HepG2 (cell line): ENCODE measurements at regions not wholly inside any gene's neighbourhood (a gene's known extent, or its start where the extent isn't known, plus 50 kb on each side); places are given as distances from the start of the nearest gene placed in this dataset.

Source experiments
- ATAC-seq: fragments of 200-7000 bp; cut with Tn5 transposase; 3 replicates; pipeline ENCODE4 v1.9.1; 2020; ENCODE audit warnings: mild to moderate bottlenecking, moderate library complexity
- BruUV-seq: library from RNA; stranded (reverse); fragments of 400-500 nt; replicated peaks from 2 replicates; lab custom pipeline; 2021; lab: Mats Ljungman, UMichigan
- CTCF ChIA-PET: fragments of 300-600 bp; formaldehyde crosslinking; extraction: SDS; loops from one replicate; lab custom pipeline; 2021; ENCODE audit warnings: low total read pairs, inconsistent platforms, low intra/inter-chr PET ratio; lab: Yijun Ruan, JAX
- POLR2A ChIA-PET: fragments of 350-600 bp; sonication (Branson Sonifier 250); formaldehyde crosslinking; loops from one replicate; lab custom pipeline; 2020; ENCODE audit warnings: antibody characterized with exemption, inconsistent platforms; lab: Yijun Ruan, JAX
- DNase-seq: peaks from one replicate; pipeline ENCODE4 v3.0.0-alpha.2; 2015; ENCODE audit warnings: low spot score
- FAIRE-seq: peaks from 3 replicates; lab custom pipeline; 2011; peaks lifted over from hg19 to GRCh38; lab: Jason Lieb, UNC
- H2AFZ ChIP-seq: one replicate; pipeline ENCODE4 v1.6.1; 2011; ENCODE audit warnings: low read length, inconsistent platforms
- H3K27ac ChIP-seq: fragments of 300-600 bp; 3 replicates; pipeline ENCODE4 v1.8.0; 2011; ENCODE audit warnings: mixed run types, mild to moderate bottlenecking, mixed read lengths, low read length, inconsistent platforms; ENCODE audit not compliant: insufficient read depth; ENCODE audit errors: extremely low read length
- H3K27me3 ChIP-seq, 2 experiments: fragments of 200-600 bp in 1 of 2; 2 replicates in 1 of 2; 3 replicates in 1 of 2; pipeline versions ENCODE4 v1.6.0 to v1.8.0; 2011; ENCODE audit warnings: low read length in 2 of 2, mild to moderate bottlenecking in 2 of 2, moderate library complexity in 2 of 2, inconsistent platforms in 1 of 2; ENCODE audit not compliant: insufficient read depth in 2 of 2, control insufficient read depth in 1 of 2
- H3K36me3 ChIP-seq, 2 experiments: fragments of 200-600 bp in 1 of 2; replicated peaks in 1 of 2; 2 replicates in 1 of 2; 3 replicates in 1 of 2; pipeline versions ENCODE4 v1.5.1 to v1.8.0; 2011; ENCODE audit warnings: low read length in 2 of 2, inconsistent platforms in 1 of 2; ENCODE audit not compliant: insufficient read depth in 2 of 2, control insufficient read depth in 1 of 2
- H3K4me1 ChIP-seq: 2 replicates; pipeline ENCODE4 v1.5.1; 2012; ENCODE audit warnings: low read length, inconsistent platforms; ENCODE audit not compliant: insufficient read depth
- H3K4me2 ChIP-seq: 2 replicates; pipeline ENCODE4 v1.6.0; 2011; ENCODE audit warnings: low read depth, low read length, inconsistent platforms
- H3K4me3 ChIP-seq, 3 experiments: fragments of 200-600 bp in 1 of 3; sonication (generic), shearing (Covaris generic) in 1 of 3; replicated peaks in 1 of 3; 2 replicates each; pipeline ENCODE4 v1.5.1; 2011 to 2016; ENCODE audit warnings: low read length in 3 of 3, inconsistent platforms in 2 of 3, low read depth in 2 of 3, mild to moderate bottlenecking in 2 of 3, control low read depth in 1 of 3, mixed read lengths in 1 of 3; ENCODE audit not compliant: insufficient read depth in 1 of 3
- H3K79me2 ChIP-seq: one replicate; pipeline ENCODE4 v1.6.1; 2011; ENCODE audit warnings: low read length, inconsistent platforms; ENCODE audit not compliant: insufficient read depth
- H3K9ac ChIP-seq: 2 replicates; pipeline ENCODE4 v1.6.0; 2011; ENCODE audit warnings: mild to moderate bottlenecking, low read depth, low read length, inconsistent platforms; ENCODE audit not compliant: insufficient read depth
- H3K9me3 ChIP-seq: 2 replicates; pipeline ENCODE4 v1.5.1; 2012; ENCODE audit warnings: mild to moderate bottlenecking, low read length
- H4K20me1 ChIP-seq: 2 replicates; pipeline ENCODE4 v1.6.0; 2011; ENCODE audit warnings: inconsistent platforms, mild to moderate bottlenecking, low read length, moderate library complexity; ENCODE audit not compliant: insufficient read depth
- ATF7 ChIP-seq, 2 experiments: fragments of 450-650 bp in 1 of 2; sonication (generic) in 1 of 2; formaldehyde crosslinking in 1 of 2; IDR thresholded peaks; 2 replicates each; pipeline versions ENCODE4 v1.4.0 to v1.6.1; 2016 to 2020; ENCODE audit warnings: antibody characterized with exemption in 1 of 2, mild to moderate bottlenecking in 1 of 2, missing genetic modification reagents in 1 of 2
- EED ChIP-seq: sonication (generic); formaldehyde crosslinking; IDR thresholded peaks from 2 replicates; pipeline ENCODE4 v1.5.0; 2020; ENCODE audit warnings: mild to moderate bottlenecking, missing genetic modification reagents
- FOSL1 ChIP-seq: sonication (generic); formaldehyde crosslinking; IDR thresholded peaks from 2 replicates; pipeline ENCODE4 v1.9.0; 2021; ENCODE audit warnings: missing genetic modification reagents, borderline replicate concordance
- HCFC1 ChIP-seq: fragments of 150-350 bp; IDR thresholded peaks from 2 replicates; pipeline ENCODE4 v1.6.1; 2014; ENCODE audit warnings: low read depth, low read length
- MXD1 ChIP-seq: sonication (generic); formaldehyde crosslinking; IDR thresholded peaks from 2 replicates; pipeline ENCODE4 v1.4.0; 2020; ENCODE audit warnings: mild to moderate bottlenecking, missing genetic modification reagents
- MXI1 ChIP-seq: IDR thresholded peaks from 3 replicates; pipeline ENCODE4 v1.6.1; 2012; ENCODE audit warnings: low read depth, low read length, inconsistent platforms, borderline replicate concordance
- NFIB ChIP-seq: sonication (generic); formaldehyde crosslinking; IDR thresholded peaks from 2 replicates; pipeline ENCODE4 v1.9.0; 2021; ENCODE audit warnings: missing genetic modification reagents, mild to moderate bottlenecking, borderline replicate concordance
- SNAPC2 ChIP-seq: sonication (generic); formaldehyde crosslinking; IDR thresholded peaks from 2 replicates; pipeline ENCODE4 v1.8.1; 2022; ENCODE audit warnings: mild to moderate bottlenecking, missing genetic modification reagents
- SRY ChIP-seq: sonication (generic); formaldehyde crosslinking; IDR thresholded peaks from 2 replicates; pipeline ENCODE4 v1.8.0; 2022; ENCODE audit warnings: mild to moderate bottlenecking, missing genetic modification reagents
- YY1 ChIP-seq: IDR thresholded peaks from 2 replicates; pipeline ENCODE4 v1.6.1; 2011; ENCODE audit warnings: low read length, low read depth, moderate library complexity, mild to moderate bottlenecking; ENCODE audit not compliant: insufficient read depth, insufficient replicate concordance
- ZFP36L1 ChIP-seq: sonication (generic); formaldehyde crosslinking; IDR thresholded peaks from 2 replicates; pipeline ENCODE4 v1.8.0; 2022; ENCODE audit warnings: mild to moderate bottlenecking, missing genetic modification reagents, moderate library complexity
- ZFP62 ChIP-seq: sonication (generic); formaldehyde crosslinking; IDR thresholded peaks from 2 replicates; pipeline ENCODE4 v1.4.0; 2020; ENCODE audit warnings: missing genetic modification reagents
- ZNF263 ChIP-seq: sonication (generic); formaldehyde crosslinking; IDR thresholded peaks from 2 replicates; pipeline ENCODE4 v1.4.0; 2020; ENCODE audit warnings: missing genetic modification reagents
- ZNF615 ChIP-seq: sonication (generic); formaldehyde crosslinking; IDR thresholded peaks from 2 replicates; pipeline ENCODE4 v1.5.0; 2020; ENCODE audit warnings: mild to moderate bottlenecking, missing genetic modification reagents, borderline replicate concordance
- ZNF737 ChIP-seq: sonication (generic); formaldehyde crosslinking; IDR thresholded peaks from 2 replicates; pipeline ENCODE4 v1.5.0; 2020; ENCODE audit warnings: missing genetic modification reagents, mild to moderate bottlenecking, borderline replicate concordance
- ZNF768 ChIP-seq: sonication (generic); formaldehyde crosslinking; IDR thresholded peaks from 2 replicates; pipeline ENCODE4 v1.4.0; 2020; ENCODE audit warnings: missing genetic modification reagents
- WGBS: methylation state at CpG from one replicate; pipeline ENCODE4 v1.1.6; 2017; ENCODE audit warnings: low lambda C conversion rate; 5-methylcytosine and 5-hydroxymethylcytosine counted together
- in situ Hi-C: cut with HindIII; loops from 2 replicates; pipeline ENCODE4 v1.10.0; 2017; ENCODE audit warnings: low pct_unique_long_range_greater_than_20kb; ENCODE audit not compliant: extremely low pct_ligation_motif_present
- intact Hi-C: fragments of 100-400 bp; cut with micrococcal nuclease; formaldehyde crosslinking; loops from one replicate; pipeline ENCODE4 v1.10.0; 2022; ENCODE audit not compliant: unreplicated experiment
- TF ChIP-seq, protein P1 (sequence below): sonication (generic); formaldehyde crosslinking; conservative IDR thresholded peaks from 2 replicates; pipeline ENCODE4 v1.4.0; 2020; ENCODE audit warnings: mild to moderate bottlenecking, missing genetic modification reagents, moderate library complexity
- TF ChIP-seq, protein P2 (sequence below): IDR thresholded peaks from 2 replicates; pipeline ENCODE4 v1.6.1; 2016; ENCODE audit warnings: missing compliant biosample characterization, missing genetic modification reagents, borderline replicate concordance
- TF ChIP-seq, protein P3 (sequence below): IDR thresholded peaks from 2 replicates; pipeline ENCODE4 v1.6.1; 2012; ENCODE audit warnings: inconsistent platforms

- POLR2A ChIA-PET = no interaction called here
- Histone ChIP-seq H3K4me2 (no peak overlapping the region), H3K4me3 (no peak overlapping the region), H3K4me1 (no peaks in the 10 kb centered on the region), H3K9ac (no peak overlapping the region), H3K27me3 (no peaks in the 10 kb centered on the region), H3K79me2 (no peaks in the 10 kb centered on the region), H2AFZ (no peak overlapping the region), H3K9me3 (no peaks in the 10 kb centered on the region), H3K36me3 (no peaks in the 10 kb centered on the region), H4K20me1 (no peaks in the 10 kb centered on the region), H3K27ac (no peak overlapping the region)
- 57% methylated on average over 3 of the region's 3 CpGs for WGBS
- ATAC-seq (no peak), FAIRE-seq (no peak), DNase-seq (no peak)
- no TSS peak for BruUV-seq
- CTCF ChIA-PET = no interaction called here
- TF ChIP-seq, protein P1, sequence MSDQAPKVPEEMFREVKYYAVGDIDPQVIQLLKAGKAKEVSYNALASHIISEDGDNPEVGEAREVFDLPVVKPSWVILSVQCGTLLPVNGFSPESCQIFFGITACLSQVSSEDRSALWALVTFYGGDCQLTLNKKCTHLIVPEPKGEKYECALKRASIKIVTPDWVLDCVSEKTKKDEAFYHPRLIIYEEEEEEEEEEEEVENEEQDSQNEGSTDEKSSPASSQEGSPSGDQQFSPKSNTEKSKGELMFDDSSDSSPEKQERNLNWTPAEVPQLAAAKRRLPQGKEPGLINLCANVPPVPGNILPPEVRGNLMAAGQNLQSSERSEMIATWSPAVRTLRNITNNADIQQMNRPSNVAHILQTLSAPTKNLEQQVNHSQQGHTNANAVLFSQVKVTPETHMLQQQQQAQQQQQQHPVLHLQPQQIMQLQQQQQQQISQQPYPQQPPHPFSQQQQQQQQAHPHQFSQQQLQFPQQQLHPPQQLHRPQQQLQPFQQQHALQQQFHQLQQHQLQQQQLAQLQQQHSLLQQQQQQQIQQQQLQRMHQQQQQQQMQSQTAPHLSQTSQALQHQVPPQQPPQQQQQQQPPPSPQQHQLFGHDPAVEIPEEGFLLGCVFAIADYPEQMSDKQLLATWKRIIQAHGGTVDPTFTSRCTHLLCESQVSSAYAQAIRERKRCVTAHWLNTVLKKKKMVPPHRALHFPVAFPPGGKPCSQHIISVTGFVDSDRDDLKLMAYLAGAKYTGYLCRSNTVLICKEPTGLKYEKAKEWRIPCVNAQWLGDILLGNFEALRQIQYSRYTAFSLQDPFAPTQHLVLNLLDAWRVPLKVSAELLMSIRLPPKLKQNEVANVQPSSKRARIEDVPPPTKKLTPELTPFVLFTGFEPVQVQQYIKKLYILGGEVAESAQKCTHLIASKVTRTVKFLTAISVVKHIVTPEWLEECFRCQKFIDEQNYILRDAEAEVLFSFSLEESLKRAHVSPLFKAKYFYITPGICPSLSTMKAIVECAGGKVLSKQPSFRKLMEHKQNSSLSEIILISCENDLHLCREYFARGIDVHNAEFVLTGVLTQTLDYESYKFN (CRISPR knock-in tag) = no peak
- TF ChIP-seq, protein P2, sequence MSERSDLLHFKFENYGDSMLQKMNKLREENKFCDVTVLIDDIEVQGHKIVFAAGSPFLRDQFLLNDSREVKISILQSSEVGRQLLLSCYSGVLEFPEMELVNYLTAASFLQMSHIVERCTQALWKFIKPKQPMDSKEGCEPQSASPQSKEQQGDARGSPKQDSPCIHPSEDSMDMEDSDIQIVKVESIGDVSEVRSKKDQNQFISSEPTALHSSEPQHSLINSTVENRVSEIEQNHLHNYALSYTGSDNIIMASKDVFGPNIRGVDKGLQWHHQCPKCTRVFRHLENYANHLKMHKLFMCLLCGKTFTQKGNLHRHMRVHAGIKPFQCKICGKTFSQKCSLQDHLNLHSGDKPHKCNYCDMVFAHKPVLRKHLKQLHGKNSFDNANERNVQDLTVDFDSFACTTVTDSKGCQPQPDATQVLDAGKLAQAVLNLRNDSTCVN (CRISPR knock-in tag) = no peak
- no peak for TF ChIP-seq NFIB (CRISPR knock-in tag)
- TF ChIP-seq ZNF737 (CRISPR knock-in tag) = no peak
- TF ChIP-seq ATF7 (IDR thresholded peaks at IDR 0.05) = no peak
- no peak for TF ChIP-seq ATF7 (CRISPR knock-in tag; IDR thresholded peaks at IDR 0.05)
- no peak for TF ChIP-seq ZNF615
- no peak for TF ChIP-seq ZFP36L1 (CRISPR knock-in tag)
- TF ChIP-seq, protein P3, sequence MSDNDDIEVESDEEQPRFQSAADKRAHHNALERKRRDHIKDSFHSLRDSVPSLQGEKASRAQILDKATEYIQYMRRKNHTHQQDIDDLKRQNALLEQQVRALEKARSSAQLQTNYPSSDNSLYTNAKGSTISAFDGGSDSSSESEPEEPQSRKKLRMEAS = no peak
- TF ChIP-seq FOSL1 (CRISPR knock-in tag) = no peak
- no peak for TF ChIP-seq EED (CRISPR knock-in tag)
- no peak for TF ChIP-seq SNAPC2 (CRISPR knock-in tag)
- TF ChIP-seq YY1 = no peak
- no peak for TF ChIP-seq ZFP62 (CRISPR knock-in tag)
- TF ChIP-seq ZNF263 = no peak
- no peak for TF ChIP-seq MXD1 (CRISPR knock-in tag)
- TF ChIP-seq MXI1 = no peak
- TF ChIP-seq SRY (CRISPR knock-in tag) = no peak
- TF ChIP-seq ZNF768 (CRISPR knock-in tag) = no peak
- no peak for TF ChIP-seq HCFC1
- intact Hi-C loops = no loop called here
- in situ Hi-C loops = no loop called here
Observed at GRCh38 chr2:144082777-144083176, 437.1 kb downstream of the ZEB2 start.
